WTC11 (cell line): ENCODE measurements at regions not wholly inside any gene's neighbourhood (a gene's known extent, or its start where the extent isn't known, plus 50 kb on each side); places are given as distances from the start of the nearest gene placed in this dataset.

Source experiments
- TF ChIP-seq, protein P1 (sequence below): sonication (generic); formaldehyde crosslinking; IDR thresholded peaks from 2 replicates; pipeline ENCODE4 v1.8.0; 2022; ENCODE audit warnings: mild to moderate bottlenecking, missing genetic modification reagents
- TF ChIP-seq, protein P2 (sequence below): fragments of 200-600 bp; IDR thresholded peaks from 2 replicates; pipeline ENCODE4 v1.8.0; 2022; ENCODE audit warnings: antibody characterized with exemption
- TF ChIP-seq, protein P3 (sequence below): sonication (generic); formaldehyde crosslinking; IDR thresholded peaks from 2 replicates; pipeline ENCODE4 v1.8.1; 2022; ENCODE audit warnings: low read depth, missing genetic modification reagents, borderline replicate concordance

DNA sequence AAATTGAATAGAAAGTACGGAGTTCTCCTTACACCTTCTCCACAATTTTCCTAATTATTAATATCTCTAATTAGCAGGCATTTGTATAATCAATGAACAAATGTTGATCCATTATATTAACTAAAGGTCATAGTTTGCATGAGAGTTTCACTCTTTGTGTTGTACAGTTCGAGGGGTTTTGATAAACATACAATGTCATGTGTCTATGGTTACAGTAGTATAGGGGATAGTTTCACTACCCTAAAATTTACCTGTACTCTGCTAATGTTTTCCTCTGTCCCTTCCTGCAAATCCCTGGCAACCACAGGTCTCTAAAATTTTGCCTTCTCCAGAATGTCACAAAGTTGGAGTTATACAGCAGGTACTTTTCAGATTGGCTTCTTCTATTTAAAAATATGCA, 1199.8 kb upstream of the GJE1 start:
- TF ChIP-seq, protein P1, sequence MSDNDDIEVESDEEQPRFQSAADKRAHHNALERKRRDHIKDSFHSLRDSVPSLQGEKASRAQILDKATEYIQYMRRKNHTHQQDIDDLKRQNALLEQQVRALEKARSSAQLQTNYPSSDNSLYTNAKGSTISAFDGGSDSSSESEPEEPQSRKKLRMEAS (CRISPR knock-in tag): no peak
- TF ChIP-seq, protein P2, sequence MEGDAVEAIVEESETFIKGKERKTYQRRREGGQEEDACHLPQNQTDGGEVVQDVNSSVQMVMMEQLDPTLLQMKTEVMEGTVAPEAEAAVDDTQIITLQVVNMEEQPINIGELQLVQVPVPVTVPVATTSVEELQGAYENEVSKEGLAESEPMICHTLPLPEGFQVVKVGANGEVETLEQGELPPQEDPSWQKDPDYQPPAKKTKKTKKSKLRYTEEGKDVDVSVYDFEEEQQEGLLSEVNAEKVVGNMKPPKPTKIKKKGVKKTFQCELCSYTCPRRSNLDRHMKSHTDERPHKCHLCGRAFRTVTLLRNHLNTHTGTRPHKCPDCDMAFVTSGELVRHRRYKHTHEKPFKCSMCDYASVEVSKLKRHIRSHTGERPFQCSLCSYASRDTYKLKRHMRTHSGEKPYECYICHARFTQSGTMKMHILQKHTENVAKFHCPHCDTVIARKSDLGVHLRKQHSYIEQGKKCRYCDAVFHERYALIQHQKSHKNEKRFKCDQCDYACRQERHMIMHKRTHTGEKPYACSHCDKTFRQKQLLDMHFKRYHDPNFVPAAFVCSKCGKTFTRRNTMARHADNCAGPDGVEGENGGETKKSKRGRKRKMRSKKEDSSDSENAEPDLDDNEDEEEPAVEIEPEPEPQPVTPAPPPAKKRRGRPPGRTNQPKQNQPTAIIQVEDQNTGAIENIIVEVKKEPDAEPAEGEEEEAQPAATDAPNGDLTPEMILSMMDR: no peak
- TF ChIP-seq, protein P3, sequence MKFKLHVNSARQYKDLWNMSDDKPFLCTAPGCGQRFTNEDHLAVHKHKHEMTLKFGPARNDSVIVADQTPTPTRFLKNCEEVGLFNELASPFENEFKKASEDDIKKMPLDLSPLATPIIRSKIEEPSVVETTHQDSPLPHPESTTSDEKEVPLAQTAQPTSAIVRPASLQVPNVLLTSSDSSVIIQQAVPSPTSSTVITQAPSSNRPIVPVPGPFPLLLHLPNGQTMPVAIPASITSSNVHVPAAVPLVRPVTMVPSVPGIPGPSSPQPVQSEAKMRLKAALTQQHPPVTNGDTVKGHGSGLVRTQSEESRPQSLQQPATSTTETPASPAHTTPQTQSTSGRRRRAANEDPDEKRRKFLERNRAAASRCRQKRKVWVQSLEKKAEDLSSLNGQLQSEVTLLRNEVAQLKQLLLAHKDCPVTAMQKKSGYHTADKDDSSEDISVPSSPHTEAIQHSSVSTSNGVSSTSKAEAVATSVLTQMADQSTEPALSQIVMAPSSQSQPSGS (CRISPR knock-in tag): no peak
